Prostate gland (tissue), 2 donors: ENCODE measurements at regions not wholly inside any gene's neighbourhood (a gene's known extent, or its start where the extent isn't known, plus 50 kb on each side); places are given as distances from the start of the nearest gene placed in this dataset.

ENCODE experiments used
- POLR2AphosphoS5 ChIP-seq: sonication (generic); formaldehyde crosslinking; IDR thresholded peaks from one replicate; pipeline ENCODE4 v1.6.1; 2017; ENCODE audit warnings: antibody characterized with exemption
- TF ChIP-seq, protein P1 (sequence below), 4 experiments: fragments of 200-600 bp in 2 of 4; fragments of 450-650 bp in 2 of 4; sonication (generic) in 2 of 4; IDR thresholded peaks; 1 replicate in 3 of 4; 2 replicates in 1 of 4; pipeline ENCODE4 v1.5.1; 2016 to 2019; ENCODE audit warnings: antibody characterized with exemption in 4 of 4, mild to moderate bottlenecking in 2 of 4, moderate library complexity in 2 of 4

DNA sequence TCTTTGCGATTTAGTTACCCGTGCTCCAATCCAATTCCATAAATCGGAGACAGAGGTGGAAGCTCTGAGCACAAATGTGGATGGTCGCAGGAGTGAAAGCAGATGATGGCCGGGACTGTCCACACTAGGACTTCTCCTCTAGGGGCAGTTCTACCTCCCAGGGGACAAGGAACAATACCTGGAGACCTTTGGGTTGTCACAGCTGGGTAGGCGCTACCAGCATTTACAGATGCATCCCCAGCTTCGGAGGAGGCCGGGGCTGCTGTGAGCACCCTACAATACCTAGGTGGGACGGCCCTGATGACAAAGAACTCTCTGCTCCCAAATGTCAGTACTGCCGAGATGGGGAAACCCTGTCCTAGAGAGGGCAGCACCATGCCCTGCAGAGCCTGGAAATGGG, 195.9 kb upstream of the CDH4 start:
- TF ChIP-seq, protein P1, sequence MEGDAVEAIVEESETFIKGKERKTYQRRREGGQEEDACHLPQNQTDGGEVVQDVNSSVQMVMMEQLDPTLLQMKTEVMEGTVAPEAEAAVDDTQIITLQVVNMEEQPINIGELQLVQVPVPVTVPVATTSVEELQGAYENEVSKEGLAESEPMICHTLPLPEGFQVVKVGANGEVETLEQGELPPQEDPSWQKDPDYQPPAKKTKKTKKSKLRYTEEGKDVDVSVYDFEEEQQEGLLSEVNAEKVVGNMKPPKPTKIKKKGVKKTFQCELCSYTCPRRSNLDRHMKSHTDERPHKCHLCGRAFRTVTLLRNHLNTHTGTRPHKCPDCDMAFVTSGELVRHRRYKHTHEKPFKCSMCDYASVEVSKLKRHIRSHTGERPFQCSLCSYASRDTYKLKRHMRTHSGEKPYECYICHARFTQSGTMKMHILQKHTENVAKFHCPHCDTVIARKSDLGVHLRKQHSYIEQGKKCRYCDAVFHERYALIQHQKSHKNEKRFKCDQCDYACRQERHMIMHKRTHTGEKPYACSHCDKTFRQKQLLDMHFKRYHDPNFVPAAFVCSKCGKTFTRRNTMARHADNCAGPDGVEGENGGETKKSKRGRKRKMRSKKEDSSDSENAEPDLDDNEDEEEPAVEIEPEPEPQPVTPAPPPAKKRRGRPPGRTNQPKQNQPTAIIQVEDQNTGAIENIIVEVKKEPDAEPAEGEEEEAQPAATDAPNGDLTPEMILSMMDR (IDR thresholded peaks at IDR 0.05): no peak
- no peak for TF ChIP-seq POLR2AphosphoS5
